HFFc6 (cell line): ENCODE measurements at regions not wholly inside any gene's neighbourhood (a gene's known extent, or its start where the extent isn't known, plus 50 kb on each side); places are given as distances from the start of the nearest gene placed in this dataset.

Experiments used
- DNase-seq: peaks from one replicate; pipeline ENCODE4 v3.0.0-alpha.2; 2018
- H3K27ac Mint-ChIP-seq: 2 replicates; pipeline ENCODE4 v1.8.0; 2020; ENCODE audit warnings: mild to moderate bottlenecking, mixed read lengths
- H3K27me3 Mint-ChIP-seq: 2 replicates; pipeline ENCODE4 v1.8.0; 2021; ENCODE audit warnings: mild to moderate bottlenecking, moderate library complexity, mixed read lengths; ENCODE audit not compliant: insufficient read depth
- H3K36me3 Mint-ChIP-seq: 2 replicates; pipeline ENCODE4 v1.8.0; 2021; ENCODE audit warnings: low read depth, mixed read lengths
- H3K4me1 Mint-ChIP-seq: 2 replicates; pipeline ENCODE4 v1.8.0; 2020; ENCODE audit warnings: low read depth, mixed read lengths
- H3K4me3 Mint-ChIP-seq: 2 replicates; pipeline ENCODE4 v1.8.0; 2020; ENCODE audit warnings: mild to moderate bottlenecking, moderate library complexity, mixed read lengths
- H3K9me3 Mint-ChIP-seq: 2 replicates; pipeline ENCODE4 v1.8.0; 2020; ENCODE audit warnings: mild to moderate bottlenecking, mixed read lengths
- TF ChIP-seq, protein P1 (sequence below): fragments of 200-600 bp; sonication (generic); IDR thresholded peaks from 2 replicates; pipeline ENCODE4 v1.5.0; 2021; ENCODE audit warnings: antibody characterized with exemption, mild to moderate bottlenecking

DNA sequence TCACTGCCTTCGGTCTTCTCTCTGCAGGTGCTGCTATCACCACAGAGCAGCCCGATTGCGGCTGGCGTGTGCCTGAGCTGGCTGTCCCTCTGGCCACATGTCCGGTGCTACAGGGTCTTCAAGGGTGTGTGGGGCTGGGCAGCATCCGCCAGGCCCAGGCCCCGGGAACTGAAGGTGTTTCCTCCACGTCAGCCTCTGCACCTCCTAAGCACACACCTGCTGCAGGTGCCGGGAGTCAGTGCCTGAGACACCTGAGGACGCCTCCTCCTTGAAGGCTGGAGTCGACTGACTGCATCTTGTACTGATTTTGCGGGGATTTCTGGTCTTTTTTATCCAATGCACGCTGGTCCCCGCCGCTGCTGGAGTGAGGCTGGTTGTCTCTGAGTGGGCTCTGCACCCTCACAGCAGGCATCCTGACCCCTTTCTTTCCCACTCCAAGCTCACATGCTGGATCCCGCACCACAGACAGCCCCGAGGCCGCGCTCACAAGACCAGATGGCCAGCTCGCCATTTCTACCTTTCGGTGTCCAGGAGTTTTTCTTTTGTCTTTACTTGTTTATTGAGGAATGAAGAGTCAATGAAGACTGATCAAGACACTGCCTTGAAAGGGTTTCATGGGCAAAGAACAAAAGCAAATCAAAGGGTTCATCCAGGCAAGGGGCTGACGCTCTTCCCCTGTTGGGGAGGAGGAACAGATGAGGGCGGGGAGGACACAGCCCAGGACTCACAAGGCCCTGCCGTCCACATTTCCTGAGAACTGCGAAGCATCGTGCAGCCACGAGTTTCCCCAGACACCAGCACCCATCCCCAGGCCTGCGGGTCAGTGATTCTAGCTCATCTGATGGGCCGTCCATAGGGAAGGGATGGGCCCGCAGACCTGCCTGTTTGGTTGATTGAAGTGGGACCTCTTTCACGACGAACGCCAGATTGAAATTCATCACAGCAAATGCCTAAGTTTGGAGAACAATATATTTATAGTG lies 203.8 kb upstream of the SOX1 start:
- Mint-ChIP-seq H3K9me3 (peaks cover 60% of the 10 kb centered on the region), H3K4me1 (no peaks in the 10 kb centered on the region), H3K27me3 (no peaks in the 10 kb centered on the region; the same call in 1 of the 2 replicates), H3K36me3 (peaks cover 15% of the 10 kb centered on the region), H3K27ac (no peak overlapping the region), H3K4me3 (no peak overlapping the region)
- no peak for DNase-seq
- TF ChIP-seq, protein P1, sequence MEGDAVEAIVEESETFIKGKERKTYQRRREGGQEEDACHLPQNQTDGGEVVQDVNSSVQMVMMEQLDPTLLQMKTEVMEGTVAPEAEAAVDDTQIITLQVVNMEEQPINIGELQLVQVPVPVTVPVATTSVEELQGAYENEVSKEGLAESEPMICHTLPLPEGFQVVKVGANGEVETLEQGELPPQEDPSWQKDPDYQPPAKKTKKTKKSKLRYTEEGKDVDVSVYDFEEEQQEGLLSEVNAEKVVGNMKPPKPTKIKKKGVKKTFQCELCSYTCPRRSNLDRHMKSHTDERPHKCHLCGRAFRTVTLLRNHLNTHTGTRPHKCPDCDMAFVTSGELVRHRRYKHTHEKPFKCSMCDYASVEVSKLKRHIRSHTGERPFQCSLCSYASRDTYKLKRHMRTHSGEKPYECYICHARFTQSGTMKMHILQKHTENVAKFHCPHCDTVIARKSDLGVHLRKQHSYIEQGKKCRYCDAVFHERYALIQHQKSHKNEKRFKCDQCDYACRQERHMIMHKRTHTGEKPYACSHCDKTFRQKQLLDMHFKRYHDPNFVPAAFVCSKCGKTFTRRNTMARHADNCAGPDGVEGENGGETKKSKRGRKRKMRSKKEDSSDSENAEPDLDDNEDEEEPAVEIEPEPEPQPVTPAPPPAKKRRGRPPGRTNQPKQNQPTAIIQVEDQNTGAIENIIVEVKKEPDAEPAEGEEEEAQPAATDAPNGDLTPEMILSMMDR = no peak

DNA sequence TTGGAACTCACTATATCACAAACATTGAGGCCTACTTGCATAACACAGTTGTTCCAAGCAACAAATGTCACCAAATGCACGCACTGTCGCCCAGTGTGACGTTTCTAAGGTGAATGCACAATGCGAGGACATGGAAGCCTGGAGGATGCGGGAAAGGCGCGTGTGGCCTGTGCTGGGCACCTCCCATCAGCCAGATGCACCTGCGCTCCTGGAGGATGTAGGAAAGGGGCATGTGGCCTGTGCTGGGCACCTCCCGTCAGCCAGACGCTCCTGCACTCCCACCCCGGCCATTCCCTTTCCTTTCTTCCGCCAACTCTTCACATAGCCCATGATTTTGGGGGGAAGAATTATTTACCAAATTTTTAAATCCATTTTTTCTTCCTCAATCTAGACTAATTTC lies 202.4 kb upstream of the SOX1 start:
- Mint-ChIP-seq H3K4me1 (no peaks in the 10 kb centered on the region), H3K4me3 (no peak overlapping the region), H3K27ac (no peak overlapping the region), H3K27me3 (no peaks in the 10 kb centered on the region; the same call in 1 of the 2 replicates), H3K36me3 (peaks cover 15% of the 10 kb centered on the region), H3K9me3 (peaks cover 74% of the 10 kb centered on the region)
- TF ChIP-seq, protein P1 = no peak
- DNase-seq = no peak

DNA sequence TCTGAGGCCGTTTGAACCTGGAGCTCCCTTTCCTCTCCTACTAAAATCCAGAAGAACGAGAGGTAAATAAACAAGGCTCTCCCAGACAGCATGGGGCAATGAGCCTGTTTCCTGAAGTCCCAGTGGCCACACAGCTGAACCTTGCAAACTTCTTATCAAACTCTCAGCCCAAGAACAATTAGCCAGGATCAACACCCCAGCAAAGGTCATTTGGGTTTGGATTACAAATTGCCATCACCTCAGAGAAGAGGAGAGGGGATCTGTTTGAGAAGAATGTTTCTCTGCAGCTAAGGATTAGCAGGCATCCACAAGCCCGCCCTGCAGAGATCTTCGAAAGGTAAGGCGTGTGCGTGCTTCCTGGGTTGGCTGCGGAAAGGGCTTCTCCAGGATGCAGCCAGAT lies 201.9 kb upstream of the SOX1 start:
- TF ChIP-seq, protein P1 = no peak
- Mint-ChIP-seq H3K27ac (no peak overlapping the region), H3K4me1 (no peaks in the 10 kb centered on the region), H3K4me3 (no peak overlapping the region), H3K36me3 (peaks cover 15% of the 10 kb centered on the region), H3K9me3 (peaks cover 70% of the 10 kb centered on the region), H3K27me3 (no peaks in the 10 kb centered on the region; the same call in 1 of the 2 replicates)
- no peak for DNase-seq

DNA sequence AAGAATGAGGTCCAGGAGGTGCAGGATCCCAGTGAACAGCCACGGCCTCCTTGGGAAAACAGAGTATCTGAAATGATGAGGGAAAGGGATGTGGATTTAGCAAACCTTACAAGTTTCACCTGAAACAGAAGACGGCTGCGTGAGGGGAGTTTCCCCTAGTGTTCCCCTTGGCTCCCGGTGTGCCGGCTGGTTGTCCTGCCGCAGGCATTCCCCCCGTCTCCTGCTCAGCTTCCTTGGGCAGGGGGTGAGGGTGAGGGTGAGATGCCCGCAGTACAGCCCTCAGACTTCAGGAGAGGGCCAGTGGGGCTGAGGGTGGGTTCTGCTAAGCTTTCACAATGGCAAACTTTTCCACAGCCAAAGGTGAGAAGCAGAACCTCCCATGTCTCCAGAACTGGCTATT lies 201.1 kb upstream of the SOX1 start:
- H3K27me3 Mint-ChIP-seq = no peaks in the 10 kb centered on the region; the same call in 1 of the 2 replicates
- H3K36me3 Mint-ChIP-seq = peaks cover 14% of the 10 kb centered on the region
- no peak overlapping the region for H3K27ac Mint-ChIP-seq
- H3K4me3 Mint-ChIP-seq = no peak overlapping the region
- TF ChIP-seq, protein P1 = no peak
- DNase-seq = no peak
- peaks cover 64% of the 10 kb centered on the region for H3K9me3 Mint-ChIP-seq
- H3K4me1 Mint-ChIP-seq = no peaks in the 10 kb centered on the region

DNA sequence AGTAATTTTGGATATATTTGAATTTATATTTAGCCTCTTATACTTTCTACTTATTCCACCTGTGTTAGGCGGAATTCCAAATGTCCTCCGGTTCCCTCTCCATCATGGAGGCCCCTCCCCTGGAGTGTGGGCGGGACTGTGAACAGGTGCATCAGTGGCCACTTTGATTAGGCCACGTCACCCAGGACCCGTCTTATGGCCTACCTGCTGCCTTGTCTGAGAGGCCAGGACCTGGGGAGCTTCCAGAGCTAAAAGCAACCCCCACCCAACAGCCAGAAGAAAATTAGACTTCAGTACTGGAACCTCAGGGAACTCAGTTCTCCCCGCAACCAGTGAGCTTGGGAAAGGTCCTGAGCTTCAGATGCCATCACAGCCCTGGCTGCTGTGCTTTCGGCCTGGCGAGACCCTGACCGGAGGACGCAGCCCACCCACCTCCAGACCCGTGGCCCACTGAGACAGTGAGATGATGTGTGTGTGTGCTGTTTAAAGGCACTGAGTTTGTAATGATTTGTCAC lies 200.2 kb upstream of the SOX1 start:
- no peak overlapping the region for H3K27ac Mint-ChIP-seq
- no peaks in the 10 kb centered on the region for H3K4me1 Mint-ChIP-seq
- H3K4me3 Mint-ChIP-seq = no peak overlapping the region
- peaks cover 64% of the 10 kb centered on the region for H3K9me3 Mint-ChIP-seq
- no peaks in the 10 kb centered on the region for H3K27me3 Mint-ChIP-seq
- 0 out of 2 replicates have a peak, but pooled peaks cover 5% of the 10 kb centered on the region for H3K36me3 Mint-ChIP-seq
- TF ChIP-seq, protein P1 = no peak
- DNase-seq = no peak
